HG02759 (cell line): ENCODE measurements at regions not wholly inside any gene's neighbourhood (a gene's known extent, or its start where the extent isn't known, plus 50 kb on each side); places are given as distances from the start of the nearest gene placed in this dataset.
"Not testable (repeated sequence)": the region's sequence is repeated elsewhere in the genome, so short reads cannot be mapped to it uniquely, and the experiment has no call there.

Experiments used
- ATAC-seq: cut with Tn5 transposase; IDR thresholded peaks from one replicate; pipeline ENCODE4 v1.9.1; 2021; ENCODE audit warnings: mild to moderate bottlenecking, moderate library complexity; ENCODE audit not compliant: unreplicated experiment

DNA sequence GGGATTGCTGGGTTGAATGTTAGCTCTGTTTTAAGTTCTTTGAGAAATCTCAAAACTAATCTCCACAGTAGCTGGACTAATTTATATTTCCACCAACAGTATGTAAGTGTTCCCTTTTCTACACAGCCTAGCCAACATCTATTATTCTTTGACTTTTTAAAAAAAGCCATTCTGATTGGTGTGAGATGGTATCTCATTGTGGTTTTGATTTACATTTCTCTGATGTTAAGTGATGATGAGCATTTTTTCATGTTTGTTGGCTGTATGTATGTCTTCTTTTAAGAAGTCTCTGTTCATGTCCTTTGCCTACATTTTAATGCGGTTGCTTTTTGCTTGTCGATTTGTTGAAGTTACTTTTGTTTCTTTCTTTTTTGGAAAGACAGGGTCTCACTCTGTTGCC is 301.1 kb upstream of the OR4E1 start:
- no peak for ATAC-seq

DNA sequence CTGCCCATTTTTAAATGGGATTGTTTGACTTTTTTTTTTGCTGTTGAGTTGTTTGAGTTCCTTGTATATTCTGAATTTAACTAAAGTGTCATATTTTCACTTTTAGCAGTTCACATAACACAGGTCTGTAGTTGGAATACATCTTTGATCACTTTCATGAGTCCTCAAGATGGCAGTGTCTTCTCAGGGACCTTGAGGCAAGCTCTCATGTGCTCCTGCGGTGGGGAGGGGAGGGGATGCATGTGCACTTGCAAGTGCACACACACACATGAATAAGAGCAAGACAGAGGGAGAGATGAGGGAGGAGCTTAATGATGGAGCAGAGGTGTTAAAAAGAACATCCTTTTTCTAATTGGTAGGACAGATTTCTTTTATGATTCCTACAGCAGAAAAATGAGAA is 291.4 kb upstream of the OR4E1 start:
- ATAC-seq, result no peak

DNA sequence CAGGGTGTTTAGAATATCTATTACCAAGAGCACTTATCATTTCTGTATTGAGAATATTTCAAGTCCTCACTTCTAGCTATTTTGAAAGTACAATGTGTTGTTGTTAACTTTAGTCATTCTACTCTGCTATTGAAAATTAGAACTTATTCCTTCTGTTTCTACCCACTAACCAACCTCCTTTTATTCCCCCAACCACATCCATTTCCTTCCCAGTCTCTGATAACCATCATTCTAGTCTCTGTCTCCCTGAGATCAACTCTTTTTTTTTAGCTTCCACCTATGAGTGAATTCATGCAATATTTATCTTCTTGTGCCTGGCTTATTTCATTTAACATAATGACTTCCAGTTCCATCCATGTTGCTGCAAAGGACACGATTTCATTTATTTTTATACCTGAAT is 290.6 kb upstream of the OR4E1 start:
- ATAC-seq, result no peak

DNA sequence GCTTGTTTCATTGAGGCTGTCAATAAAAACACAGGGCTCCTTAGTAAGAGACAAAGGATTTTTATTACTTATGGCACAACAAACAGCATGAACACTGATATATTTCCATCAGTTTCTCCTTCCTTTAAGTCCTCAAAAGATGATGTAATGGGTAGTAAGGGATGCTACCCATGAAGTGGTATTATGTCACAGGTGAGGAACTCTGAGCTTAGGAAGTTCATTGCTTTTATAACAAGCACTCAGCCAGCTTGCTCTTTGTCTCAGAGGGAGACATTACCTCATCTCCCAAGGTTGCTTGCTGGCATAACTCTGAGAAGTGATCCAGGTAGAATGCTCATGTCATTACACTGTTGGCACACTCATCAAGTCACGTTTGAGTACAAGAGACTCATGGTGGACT is 287.0 kb upstream of the OR4E1 start:
- ATAC-seq, result no peak

DNA sequence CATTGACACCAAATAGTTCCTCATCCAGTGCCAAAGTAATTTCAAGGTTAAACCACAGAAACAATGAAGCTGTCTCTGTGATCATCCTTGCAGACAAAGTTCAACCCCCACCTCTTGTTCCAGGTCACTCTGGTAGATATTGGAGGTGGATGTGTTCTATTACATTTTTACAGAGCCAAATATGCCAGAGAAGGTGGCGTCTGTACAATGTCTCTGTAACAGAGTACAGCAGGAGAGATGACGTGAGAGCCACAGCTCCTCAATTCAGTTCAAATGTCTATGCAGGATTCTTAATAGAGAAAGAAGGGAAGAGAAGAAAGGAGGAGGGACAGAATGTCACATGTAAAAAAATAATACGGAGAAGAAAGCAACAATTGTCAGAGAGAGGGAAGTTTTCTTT is 268.3 kb upstream of the OR4E1 start:
- no peak for ATAC-seq

DNA sequence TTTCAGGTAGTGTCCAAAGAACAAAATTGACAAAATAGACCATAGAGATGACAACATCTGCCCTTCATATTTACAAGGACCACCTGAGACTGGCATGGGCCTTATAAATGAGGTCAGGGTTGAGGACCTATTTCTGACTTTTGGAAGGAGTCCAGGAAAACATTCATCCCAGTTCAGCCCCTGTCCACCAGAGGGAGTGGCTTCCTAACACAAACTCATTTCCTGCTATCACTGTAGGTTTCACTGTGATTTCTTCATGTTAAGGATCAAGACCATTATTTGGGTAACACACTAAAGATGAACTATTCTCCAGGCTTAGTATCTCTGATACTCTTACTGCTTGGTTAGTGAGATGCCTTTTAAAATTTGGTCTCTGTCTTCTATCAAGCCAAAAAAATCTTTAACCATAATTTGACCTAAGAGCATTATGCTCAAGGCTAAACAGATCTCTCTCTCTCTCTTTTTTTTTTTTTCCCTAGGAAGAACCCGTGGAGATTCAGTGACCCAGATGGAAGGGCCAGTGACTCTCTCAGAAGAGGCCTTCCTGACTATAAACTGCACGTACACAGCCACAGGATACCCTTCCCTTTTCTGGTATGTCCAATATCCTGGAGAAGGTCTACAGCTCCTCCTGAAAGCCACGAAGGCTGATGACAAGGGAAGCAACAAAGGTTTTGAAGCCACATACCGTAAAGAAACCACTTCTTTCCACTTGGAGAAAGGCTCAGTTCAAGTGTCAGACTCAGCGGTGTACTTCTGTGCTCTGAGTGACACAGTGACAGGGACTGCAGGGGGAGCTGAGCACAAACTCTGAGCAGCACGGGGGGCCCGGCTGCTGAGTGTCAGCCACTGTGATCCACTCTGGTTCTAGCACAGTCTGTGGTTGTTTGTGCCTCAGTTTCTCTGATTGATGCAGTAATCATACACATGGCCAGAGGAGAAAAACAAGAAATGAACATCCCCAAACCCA is 267.6 kb upstream of the OR4E1 start:
- no peak for ATAC-seq

DNA sequence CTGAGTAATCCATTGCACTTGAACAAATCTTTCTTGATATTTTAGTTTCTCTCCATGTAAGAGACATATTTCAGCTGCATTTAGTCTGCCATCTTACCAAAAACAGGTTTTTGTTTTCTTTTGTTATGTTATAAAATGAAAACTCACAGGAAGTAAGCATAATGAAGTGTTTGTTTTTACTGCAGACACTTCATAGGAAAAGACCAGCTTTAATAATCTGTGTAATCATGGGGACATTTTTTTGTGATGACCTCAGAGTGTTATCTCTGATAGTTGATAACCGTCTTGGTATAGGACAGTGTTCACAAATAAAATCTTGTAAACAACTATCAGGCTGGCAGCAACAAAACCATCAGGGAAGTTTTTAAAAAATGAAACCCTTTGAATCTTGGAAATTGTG is 266.2 kb upstream of the OR4E1 start:
- no peak for ATAC-seq

DNA sequence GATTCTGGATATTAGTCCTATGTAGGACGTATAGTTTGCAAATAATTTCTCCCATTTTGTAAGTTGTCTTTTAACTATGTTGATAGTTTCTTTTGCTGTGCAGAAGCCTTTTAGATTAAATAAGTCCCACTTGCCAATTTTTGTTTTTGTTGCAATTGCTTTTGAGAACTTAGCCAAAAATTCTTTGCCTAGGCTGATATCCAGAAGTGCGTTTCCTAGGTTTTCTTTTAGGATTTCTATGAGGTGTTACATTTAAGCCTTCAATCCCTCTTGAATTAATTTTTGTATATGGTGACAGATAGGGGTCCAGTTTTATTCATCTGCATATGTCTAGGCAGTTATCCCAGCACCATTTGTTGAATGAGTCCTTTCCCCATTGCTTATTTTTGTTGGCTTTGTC is 264.4 kb upstream of the OR4E1 start:
- no peak for ATAC-seq

DNA sequence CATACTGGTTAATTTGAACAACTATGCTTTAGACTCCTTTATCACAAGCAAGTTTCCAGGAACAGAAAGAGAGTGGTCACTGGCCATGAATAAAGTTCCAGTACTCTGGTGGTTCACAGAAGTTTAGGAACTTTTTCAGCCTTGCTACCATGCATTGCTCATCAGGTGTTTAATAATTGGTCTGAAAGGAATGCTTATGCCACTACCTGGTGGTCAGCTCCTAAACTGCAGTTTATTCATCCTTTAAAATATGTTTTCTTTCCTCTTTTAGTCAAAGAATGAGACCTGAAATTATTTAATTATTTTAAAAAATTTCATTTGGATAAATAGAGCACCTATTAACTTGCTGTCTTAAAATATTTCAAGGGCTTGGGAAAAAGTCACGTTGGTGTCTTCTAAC is 260.1 kb upstream of the OR4E1 start:
- no peak for ATAC-seq

DNA sequence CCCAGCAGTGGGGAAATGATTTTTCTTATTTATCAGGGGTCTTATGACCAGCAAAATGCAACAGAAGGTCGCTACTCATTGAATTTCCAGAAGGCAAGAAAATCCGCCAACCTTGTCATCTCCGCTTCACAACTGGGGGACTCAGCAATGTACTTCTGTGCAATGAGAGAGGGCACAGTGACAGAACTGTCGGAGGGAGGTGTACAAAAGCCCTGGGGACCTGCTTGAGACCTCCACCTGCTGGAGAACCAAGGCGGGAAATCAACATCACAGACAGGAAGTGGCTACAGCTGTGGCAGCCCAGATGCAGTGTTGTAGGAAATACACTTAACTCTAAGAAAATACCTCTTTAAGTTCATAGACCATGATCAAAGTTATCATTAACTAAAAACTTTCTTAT is 250.9 kb upstream of the OR4E1 start:
- peak; percentile 89 for ATAC-seq

DNA sequence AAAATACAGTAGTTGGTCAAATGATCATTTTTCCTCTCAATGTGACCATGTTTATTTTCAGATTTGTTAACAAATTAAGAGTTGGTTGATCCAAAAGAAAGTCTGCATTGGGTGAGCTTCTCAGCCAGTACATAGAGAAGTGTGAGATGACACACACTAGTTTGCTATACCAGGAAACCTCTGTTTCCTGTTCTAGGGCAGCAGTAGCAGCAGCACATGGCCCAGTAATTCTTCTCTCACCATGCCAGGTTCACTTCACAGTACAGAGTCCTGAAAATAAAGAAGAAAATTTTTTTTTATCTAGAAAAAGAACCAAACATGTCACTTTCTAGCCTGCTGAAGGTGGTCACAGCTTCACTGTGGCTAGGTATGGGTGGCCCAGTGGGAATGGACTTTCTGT is 250.2 kb upstream of the OR4E1 start:
- ATAC-seq, result peak; percentile 53

DNA sequence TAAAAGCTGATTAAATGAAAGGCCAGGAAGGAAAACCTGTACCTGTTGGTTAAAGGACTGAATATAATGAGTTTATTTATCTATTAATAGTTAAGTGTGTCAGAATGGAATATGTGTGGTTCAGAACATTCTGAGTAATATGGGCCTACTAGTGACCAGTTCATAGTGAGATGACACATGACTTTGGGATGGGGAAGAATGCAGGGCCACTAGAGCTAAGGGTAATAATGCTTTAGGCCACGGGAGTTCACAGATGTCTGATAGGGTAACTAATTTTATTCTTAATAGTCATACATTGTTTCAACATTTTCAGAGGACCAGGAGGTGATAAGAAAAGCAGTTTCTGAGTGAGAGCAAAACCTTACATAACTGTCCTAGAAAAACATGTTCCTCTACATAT is 247.8 kb upstream of the OR4E1 start:
- no peak for ATAC-seq

DNA sequence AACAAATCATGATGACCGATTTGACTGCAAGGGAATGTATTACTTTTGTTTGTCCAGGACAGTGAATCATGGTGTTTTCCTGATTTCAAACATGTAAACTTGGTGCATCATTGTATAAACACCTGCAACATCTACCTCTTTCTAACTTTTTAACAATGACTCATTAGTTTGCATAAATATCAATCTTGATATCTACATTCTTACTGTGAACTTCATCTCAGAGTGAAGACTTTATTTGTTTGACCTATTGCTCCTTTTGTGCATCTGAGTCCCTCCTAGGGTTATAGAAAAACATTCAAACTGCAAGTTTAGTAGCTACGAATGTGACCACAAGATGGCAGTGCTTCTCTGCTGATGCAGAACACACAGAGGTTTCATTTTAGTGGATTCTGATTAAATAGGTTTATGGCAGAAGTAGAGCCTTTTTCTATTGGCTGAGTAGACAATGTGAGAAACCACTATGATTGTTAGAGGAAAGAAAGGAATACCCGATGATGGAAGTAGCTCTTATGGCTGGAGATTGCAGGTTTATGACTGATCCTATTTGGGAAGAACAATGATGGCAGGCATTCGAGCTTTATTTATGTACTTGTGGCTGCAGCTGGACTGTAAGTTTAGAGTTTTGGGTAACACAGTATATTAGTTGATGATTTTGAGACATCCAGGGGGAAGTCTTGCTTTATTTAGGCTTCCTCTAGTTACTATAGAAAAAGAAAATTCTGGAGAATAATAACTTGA is 244.2 kb upstream of the OR4E1 start:
- ATAC-seq, result no peak

DNA sequence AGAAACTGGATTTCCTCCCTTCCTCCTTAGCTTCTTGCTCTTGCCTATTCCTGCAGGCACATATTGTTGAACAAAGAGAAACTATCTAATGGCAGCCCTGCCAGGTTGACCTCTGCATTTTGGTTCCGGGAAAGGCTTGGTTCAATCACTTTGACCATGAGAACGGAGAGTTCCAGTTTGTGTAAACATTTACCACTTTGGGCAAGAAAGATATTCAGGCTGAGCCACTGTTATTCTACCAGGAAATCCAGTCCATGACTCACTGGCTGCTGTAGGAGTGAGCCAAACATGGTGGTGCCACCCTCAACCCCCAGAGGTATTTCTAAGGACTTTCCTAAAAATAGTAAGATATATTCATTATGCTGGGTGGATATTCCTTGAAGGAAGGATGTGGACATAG is 242.2 kb upstream of the OR4E1 start:
- ATAC-seq, result no peak

DNA sequence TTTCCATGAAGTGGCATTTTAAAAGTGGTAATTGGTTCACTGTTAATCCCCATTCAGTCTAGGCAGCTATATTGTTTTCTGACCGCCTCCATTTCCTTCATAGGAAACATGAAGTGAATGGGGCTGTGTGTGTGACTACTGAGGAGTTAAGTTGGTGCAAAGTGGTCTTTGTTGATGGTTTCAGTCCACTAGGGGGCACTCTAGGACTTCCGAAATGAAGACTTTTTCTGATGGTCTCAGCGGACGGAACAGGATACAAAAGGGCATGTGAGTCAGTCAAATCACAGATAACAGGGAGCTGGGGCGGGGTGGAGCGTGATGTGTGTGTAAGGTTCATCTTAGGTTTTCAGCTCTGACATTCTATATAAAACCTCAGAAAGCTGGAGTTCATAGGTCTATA is 240.1 kb upstream of the OR4E1 start:
- peak; percentile 88 for ATAC-seq

DNA sequence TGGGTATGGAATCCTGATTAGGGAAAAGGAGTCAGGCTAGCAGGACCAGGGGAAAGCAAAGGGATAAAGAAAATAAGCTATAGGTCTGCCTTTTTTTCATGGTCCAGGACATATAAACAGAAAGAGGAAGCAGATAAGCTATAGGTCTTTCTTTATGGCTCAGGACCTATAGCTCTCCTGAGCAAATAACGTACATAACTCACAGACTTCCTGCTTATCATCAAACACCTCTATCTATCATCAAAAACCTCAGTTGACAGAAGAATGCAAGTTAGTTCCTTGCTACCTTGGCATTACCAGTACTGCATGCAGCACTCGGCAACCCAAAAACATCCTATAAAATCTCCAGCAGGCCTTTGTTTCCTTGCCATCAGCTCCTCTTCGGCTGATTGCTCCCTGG is 238.7 kb upstream of the OR4E1 start:
- ATAC-seq, result no peak

DNA sequence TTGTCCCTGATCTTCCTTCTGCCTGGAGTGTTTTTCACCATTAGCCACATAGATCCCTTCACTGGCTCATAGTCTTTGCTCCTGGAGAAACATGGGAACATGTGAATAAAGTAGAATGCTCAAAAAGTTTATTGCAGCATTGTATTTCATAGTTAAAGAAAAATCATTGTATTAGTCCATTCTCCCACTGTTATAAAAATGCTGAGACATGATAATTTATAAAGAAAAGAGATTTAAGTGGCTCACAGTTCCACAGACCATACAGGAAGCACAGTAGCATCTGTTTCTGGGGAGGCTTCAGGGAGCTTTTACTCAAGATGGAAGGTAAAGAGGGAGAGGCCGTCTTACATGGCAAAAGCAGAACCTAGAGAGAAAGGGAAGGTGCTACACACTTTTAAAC is 238.3 kb upstream of the OR4E1 start:
- ATAC-seq, result no peak

DNA sequence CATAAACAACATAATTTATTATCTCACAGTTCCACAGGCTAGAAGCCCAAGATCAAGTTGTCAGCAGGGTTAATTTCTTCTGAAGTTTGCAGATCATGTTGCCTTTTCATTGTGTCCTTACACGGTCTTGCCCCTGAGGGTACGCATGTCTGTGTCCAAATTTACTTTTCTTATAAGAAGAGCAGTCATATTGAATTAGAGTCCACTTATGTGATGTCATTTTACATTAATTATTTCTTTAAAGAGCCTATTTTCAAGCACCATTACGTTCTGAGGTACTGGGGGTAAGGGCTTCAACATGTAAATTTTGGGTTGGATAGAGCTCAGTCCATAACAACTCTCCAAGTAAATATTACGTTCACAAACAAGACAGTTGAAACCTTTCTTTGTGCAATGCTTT is 236.6 kb upstream of the OR4E1 start:
- no peak for ATAC-seq

DNA sequence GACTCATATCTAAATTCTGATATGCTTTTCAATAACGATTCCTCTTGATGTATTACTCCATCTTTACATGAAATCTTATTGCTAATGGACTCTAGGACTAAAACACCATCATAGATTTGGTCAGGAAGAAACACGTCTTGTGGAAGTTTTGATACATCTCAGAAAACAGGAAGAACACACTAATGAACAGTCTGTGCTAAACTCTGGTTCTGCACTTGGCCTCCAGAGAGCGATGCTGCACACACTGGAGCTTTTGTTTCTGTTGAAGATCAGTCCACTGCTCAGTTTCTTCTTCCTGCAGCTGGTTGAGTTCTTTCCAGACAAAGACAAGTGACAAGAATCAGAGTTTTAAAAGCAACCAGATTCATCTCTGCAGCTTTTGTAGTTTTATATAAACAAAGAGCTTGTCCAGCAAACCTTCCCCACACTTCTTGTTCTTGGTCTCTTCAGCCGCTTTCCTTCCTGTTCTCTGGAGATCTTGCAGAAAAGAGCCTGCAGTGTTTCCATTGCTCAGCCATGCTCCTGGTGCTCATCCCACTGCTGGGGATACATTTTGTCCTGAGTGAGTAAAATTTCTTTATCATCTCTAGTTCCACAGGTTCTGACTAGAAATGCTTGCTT is 229.1 kb upstream of the OR4E1 start:
- ATAC-seq, result no peak

DNA sequence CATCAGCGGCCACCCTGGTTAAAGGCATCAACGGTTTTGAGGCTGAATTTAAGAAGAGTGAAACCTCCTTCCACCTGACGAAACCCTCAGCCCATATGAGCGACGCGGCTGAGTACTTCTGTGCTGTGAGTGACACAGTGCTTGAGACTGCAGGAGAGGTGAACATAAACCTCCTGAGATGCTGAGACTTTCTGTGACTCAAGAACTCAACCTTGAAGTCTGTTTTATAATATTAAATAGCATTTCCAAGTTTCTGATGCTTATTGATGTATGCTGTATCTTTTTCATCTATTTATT is 221.2 kb upstream of the OR4E1 start:
- not testable (repeated sequence) for ATAC-seq

DNA sequence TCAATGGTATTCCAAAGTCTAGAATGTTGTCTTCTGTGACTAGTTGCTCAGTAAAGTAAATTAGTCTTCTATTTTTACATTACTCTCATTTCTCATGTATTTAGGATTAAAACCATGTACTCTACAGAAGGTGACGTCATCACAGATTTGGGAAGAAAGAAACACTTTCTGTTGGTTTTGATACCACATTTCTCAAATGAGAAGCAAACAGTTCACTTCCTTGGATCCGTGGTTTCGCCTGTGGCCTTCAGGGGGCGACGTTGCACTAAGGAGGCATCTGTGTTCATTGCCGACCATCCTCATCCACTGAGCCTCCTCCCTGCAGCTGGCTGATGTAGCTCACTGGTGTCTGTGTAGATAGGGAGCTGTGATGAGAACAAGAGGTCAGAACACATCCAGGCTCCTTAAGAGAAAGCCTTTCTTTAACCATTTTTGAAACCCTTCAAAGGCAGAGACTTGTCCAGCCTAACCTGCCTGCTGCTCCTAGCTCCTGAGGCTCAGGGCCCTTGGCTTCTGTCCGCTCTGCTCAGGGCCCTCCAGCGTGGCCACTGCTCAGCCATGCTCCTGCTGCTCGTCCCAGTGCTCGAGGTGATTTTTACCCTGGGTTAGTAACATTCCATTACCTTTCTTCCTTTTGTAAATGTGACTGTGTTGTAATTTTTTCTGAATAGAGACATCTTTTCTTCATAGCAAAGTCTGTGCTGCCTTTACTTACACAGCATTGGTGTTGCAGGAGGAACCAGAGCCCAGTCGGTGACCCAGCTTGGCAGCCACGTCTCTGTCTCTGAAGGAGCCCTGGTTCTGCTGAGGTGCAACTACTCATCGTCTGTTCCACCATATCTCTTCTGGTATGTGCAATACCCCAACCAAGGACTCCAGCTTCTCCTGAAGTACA is 220.6 kb upstream of the OR4E1 start:
- no peak for ATAC-seq
